ENCODE measurements at regions not wholly inside any gene's neighbourhood (a gene's known extent, or its start where the extent isn't known, plus 50 kb on each side); places are given as distances from the start of the nearest gene placed in this dataset.

DNA sequence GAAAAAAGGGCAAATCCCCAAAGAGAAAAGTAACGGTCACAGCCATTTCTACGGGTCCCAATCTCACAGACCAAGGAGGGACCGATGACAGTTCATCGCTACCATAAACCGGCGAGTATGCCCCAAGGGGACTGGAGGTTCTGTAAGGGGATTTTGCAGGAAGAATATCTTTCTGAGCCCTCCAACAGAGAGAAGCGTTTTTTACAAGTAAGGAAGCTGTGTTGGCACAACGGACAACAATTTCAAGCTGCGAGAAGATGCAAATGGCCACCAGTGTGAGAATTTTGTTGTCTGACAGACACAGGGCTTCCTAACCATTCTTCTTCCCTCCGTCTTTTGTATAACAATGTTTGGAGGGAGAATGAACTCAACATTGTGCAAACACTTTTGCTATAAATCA is 1043.1 kb downstream of the ADGRL2 start:
- Histone ChIP-seq H3K27me3 (ENCODE audit: low read depth) (no peaks in the 10 kb centered on the region), H3K27ac (replicated peaks) (no peak overlapping the region), H3K36me3 (no peaks in the 10 kb centered on the region), H3K4me3 (no peak overlapping the region), H3K4me1 (no peaks in the 10 kb centered on the region), H3K9me3 (replicated peaks) (no peaks in the 10 kb centered on the region)
- intact Hi-C loops (cut with micrococcal nuclease): no loop called here
- DNase-seq: no peak
- TF ChIP-seq, protein P1, sequence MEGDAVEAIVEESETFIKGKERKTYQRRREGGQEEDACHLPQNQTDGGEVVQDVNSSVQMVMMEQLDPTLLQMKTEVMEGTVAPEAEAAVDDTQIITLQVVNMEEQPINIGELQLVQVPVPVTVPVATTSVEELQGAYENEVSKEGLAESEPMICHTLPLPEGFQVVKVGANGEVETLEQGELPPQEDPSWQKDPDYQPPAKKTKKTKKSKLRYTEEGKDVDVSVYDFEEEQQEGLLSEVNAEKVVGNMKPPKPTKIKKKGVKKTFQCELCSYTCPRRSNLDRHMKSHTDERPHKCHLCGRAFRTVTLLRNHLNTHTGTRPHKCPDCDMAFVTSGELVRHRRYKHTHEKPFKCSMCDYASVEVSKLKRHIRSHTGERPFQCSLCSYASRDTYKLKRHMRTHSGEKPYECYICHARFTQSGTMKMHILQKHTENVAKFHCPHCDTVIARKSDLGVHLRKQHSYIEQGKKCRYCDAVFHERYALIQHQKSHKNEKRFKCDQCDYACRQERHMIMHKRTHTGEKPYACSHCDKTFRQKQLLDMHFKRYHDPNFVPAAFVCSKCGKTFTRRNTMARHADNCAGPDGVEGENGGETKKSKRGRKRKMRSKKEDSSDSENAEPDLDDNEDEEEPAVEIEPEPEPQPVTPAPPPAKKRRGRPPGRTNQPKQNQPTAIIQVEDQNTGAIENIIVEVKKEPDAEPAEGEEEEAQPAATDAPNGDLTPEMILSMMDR (IDR thresholded peaks at IDR 0.05; ENCODE audit: borderline replicate concordance): no peak

DNA sequence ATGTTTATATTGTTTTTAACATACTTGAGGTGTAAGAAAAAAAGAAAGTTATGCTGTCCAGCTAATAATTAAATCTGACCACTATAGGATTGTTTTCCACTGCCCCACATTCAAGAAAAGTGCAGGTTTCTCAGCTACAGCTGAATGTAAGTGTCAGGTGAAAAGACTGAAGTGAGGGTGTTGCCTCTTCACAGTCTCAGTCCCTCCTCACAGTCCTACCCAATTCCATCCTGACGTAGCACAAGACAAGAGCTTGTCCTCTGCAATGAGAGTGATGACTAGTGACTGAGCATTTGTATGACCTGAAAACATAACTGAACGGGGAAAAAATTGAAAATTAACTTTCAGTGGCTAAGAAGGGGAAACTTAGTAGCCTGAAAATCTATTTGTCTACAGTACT is 1039.5 kb downstream of the ADGRL2 start:
- no peak for DNase-seq
- Histone ChIP-seq H3K36me3 (no peaks in the 10 kb centered on the region), H3K4me1 (peaks cover 6% of the 10 kb centered on the region), H3K4me3 (no peak overlapping the region), H3K27ac (replicated peaks) (no peak overlapping the region), H3K27me3 (ENCODE audit: low read depth) (no peaks in the 10 kb centered on the region), H3K9me3 (replicated peaks) (no peaks in the 10 kb centered on the region)
- intact Hi-C loops (cut with micrococcal nuclease): no loop called here
- TF ChIP-seq, protein P1 (IDR thresholded peaks at IDR 0.05; ENCODE audit: borderline replicate concordance): no peak

DNA sequence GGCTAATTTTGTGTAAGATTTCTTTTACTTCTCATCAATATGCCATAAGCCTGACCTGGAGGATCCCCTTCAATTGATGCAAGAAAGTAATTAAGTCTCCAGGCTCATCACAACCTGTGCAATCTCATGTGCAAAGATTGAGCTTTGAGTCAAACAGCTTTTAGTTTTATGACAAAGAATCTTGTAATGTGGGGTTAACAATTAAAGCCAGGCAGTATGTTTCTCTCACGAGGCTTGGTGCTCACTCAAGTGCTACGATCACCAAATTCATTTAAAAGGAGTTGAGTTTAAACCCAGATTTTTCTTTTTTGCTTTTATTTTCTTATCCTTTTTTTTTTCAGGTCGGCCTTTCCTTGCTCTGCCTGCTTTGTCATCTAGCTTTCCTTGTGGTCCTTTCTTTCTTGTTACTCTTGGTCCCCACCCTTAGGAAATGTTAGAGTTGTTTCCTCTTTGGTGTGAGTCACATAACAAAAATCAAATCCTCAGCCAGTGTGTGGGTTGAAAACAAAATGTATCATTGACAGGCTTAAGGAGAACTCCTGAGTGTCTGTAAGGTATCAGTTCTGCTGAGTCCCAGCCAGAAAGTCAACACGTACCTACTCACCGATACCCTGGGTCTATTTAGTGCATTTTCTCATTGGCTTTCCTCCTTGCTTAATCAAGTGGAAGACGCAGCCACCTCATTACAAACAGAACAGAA is 1037.2 kb downstream of the ADGRL2 start:
- no peak overlapping the region for H3K4me3 ChIP-seq
- intact Hi-C loops (cut with micrococcal nuclease): no loop called here
- DNase-seq: no peak
- TF ChIP-seq, protein P1 (IDR thresholded peaks at IDR 0.05; ENCODE audit: borderline replicate concordance): no peak
- no peaks in the 10 kb centered on the region for H3K36me3 ChIP-seq
- peaks cover 6% of the 10 kb centered on the region for H3K4me1 ChIP-seq
- peaks cover 2% of the 10 kb centered on the region for H3K9me3 ChIP-seq (replicated peaks)
- H3K27me3 ChIP-seq (ENCODE audit: low read depth): no peaks in the 10 kb centered on the region
- H3K27ac ChIP-seq (replicated peaks): no peak overlapping the region

DNA sequence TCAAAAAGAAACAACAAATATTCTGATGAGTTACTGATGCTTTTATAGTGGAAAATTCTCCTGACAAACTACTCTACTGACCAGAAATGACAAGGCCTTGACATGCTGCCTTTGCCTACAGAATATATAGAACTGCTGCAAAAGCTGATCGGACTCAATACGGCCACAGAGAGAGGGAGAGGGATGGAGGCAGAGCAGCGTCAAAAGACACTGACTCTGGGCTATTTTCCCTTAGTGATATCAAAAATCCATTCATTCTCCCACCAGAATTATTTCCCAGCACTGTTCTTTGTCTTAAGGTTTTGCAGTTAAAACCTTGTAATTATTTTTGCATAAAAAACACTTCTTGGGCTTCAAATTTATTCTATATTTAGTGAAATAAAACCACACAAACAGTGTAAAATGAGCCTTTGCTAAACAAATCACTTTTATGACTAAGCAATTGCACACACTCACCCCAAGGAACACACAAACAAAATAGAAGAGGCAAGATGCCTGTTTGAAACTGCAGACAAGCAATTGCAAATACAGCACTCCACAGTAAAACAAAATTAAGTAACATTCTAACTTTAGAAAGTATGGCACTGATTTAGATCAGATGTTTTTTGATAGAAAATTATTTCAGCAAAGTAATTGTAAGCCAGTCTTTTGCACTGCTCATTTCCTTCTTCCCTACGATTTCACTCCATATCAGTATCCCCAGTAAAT is 1036.4 kb downstream of the ADGRL2 start:
- no peak overlapping the region for H3K27ac ChIP-seq (replicated peaks)
- no peak for DNase-seq
- H3K4me1 ChIP-seq: peaks cover 6% of the 10 kb centered on the region
- intact Hi-C loops (cut with micrococcal nuclease): no loop called here
- no peaks in the 10 kb centered on the region for H3K36me3 ChIP-seq
- no peaks in the 10 kb centered on the region for H3K27me3 ChIP-seq (ENCODE audit: low read depth)
- TF ChIP-seq, protein P1 (IDR thresholded peaks at IDR 0.05; ENCODE audit: borderline replicate concordance): no peak
- no peak overlapping the region for H3K4me3 ChIP-seq
- peaks cover 7% of the 10 kb centered on the region for H3K9me3 ChIP-seq (replicated peaks)

DNA sequence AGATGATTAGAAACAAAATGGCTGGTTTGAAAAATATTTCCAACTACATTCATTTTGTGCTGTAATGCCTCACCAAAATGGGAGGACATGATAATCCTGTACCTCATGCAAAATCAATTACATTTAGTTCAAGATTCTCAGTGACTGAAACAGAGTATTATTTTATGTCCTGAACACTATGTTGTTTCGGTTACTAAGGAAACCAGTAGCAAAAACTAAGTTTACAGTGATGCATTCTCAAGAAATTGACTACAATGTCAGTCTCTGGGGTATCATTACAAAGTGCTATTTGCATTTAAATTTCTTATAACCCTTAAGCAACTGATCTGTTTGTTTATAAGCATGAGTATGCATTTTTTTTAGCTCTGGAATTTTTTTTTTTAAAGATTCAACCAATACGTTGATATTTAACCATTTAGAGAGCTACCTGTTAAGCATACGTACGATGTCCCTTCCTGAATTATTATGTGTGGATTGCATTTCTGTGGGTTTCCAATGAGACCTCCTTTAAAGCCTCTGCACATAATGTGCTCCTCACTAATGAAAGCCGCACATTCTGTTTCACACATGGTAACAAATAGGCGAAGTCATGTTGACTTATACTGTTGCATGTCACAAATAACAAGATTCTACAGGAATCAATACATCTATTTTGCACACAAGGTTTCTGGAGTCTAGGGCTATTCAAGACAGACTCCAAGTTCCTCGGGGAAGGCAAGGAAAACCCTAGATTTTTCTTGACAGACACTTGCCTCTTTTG is 1035.7 kb downstream of the ADGRL2 start:
- H3K4me1 ChIP-seq: peaks cover 6% of the 10 kb centered on the region
- TF ChIP-seq, protein P1 (IDR thresholded peaks at IDR 0.05; ENCODE audit: borderline replicate concordance): no peak
- intact Hi-C loops (cut with micrococcal nuclease): no loop called here

More for the DNA sequence above, 1035.7 kb downstream of the ADGRL2 start:
- Histone ChIP-seq H3K4me3 (no peak overlapping the region), H3K27ac (replicated peaks) (no peak overlapping the region), H3K27me3 (ENCODE audit: low read depth) (no peaks in the 10 kb centered on the region), H3K9me3 (replicated peaks) (peaks cover 7% of the 10 kb centered on the region), H3K36me3 (no peaks in the 10 kb centered on the region)
- DNase-seq: no peak

Measured in left ventricle myocardium inferior (tissue), 1 donor.